ENCODE measurements at regions not wholly inside any gene's neighbourhood (a gene's known extent, or its start where the extent isn't known, plus 50 kb on each side); places are given as distances from the start of the nearest gene placed in this dataset.

DNA sequence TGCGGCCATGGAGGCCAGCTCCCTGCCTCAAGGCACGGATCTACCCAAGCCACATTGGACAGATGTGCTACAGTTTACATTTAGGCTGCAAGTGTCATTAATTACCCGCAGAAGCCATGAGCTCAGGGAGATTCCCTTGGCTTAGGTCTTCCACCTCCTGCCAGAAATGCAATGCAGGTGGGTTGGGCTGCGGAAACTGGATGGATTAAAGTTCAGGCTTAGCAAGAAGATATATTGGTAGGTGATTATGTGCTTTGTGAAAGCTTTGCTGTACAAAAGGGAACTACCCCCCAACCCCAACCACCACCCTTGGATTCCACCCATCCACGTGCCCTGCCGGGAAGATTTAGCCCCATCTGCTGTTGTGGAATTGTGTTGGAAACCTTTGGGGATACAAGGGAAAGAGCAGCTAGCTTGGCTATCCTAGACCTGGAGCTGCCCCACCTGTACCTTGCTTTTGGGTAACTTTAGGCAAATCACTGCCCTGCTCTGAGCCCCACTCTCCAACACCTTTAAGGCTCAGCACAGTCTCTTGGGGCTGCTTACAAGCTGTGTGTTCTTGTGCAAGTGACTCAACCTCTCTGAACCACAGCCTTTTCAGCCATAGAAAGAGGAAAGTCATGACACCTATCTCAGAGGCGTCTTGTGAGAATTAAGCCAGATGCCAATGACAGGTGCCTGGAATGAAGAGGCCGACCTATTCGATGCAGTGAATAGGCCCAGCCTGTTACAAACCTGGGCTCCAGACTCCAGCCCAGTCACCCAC, 141.6 kb upstream of the GLI2 start:
- TF ChIP-seq CTCF (IDR thresholded peaks at IDR 0.05 in 2 of 3, conservative IDR thresholded peaks at IDR 0.05 in 1 of 3; ENCODE audit: control insufficient read depth in 2 of 3, extremely low read depth in 1 of 3, insufficient read depth in 1 of 3, low read depth in 3 of 3, low read length in 3 of 3) (no peak), POLR2AphosphoS5 (IDR thresholded peaks at IDR 0.05; ENCODE audit: low read length) (no peak)

Data from GM12878 (cell line).